ENCODE measurements at regions not wholly inside any gene's neighbourhood (a gene's known extent, or its start where the extent isn't known, plus 50 kb on each side); places are given as distances from the start of the nearest gene placed in this dataset.

DNA sequence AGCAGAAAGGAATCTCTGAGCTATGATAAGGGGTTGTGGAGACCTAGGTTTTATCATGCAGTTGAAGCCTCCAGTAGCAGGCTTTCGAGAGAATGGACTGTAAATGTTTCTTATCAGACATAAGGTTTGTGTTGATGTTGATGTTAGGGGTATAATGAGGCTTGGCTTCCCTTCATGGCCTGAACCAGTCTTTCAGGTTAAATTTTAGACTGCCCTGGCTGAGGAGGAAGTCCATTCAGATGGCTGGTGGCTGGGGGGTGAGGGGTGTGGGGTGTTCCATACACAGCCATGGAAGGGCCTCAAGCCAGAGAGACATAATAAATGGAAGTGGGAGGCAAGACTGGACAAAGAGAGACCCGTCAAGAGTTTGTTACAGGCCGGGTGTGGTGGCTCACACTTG, 65.1 kb downstream of the IRF2BPL start:
- H3K27ac ChIP-seq, result no peak overlapping the region
- no peaks in the 10 kb centered on the region for H3K36me3 ChIP-seq
- intact Hi-C loops (cut with DNase I), result no loop called here
- TF ChIP-seq CTCF (IDR thresholded peaks at IDR 0.05), result no peak
- peaks cover 7 to 26% of the 10 kb centered on the region in 2 donors for H3K4me1 ChIP-seq
- H3K9me3 ChIP-seq, result no peaks in the 10 kb centered on the region
- H3K4me3 ChIP-seq, result no peak overlapping the region
- H3K27me3 ChIP-seq, result no peaks in the 10 kb centered on the region
- no peak for DNase-seq (ENCODE audit: low spot score in 2 of 2)

DNA sequence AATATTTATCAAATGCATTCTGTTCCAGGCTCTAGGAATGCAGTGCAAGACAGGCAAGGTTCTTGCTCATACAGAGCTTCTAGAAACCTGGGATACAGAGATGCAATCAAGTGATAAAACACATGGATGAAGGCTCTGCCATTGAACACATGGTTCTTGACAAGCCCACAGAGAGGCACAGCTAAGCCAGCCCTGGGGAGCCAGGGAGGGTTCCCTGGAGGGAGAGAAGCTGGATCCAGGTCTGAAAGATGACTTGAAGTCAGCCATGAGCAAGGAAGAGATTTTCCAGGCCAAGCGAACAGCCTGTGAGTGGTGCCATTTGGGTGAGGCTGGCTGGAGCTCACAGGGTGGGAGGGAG, 66.2 kb downstream of the IRF2BPL start:
- peak overlapping the region; percentile 5 to 58 for H3K4me3 ChIP-seq
- H3K27me3 ChIP-seq, result no peaks in the 10 kb centered on the region
- intact Hi-C loops (cut with DNase I), result loop anchor here (1.0 kb wide), 1 partner anchor 44 kb away; no protein-coding TSS in a partner anchor
- H3K4me1 ChIP-seq, result peaks cover 7 to 31% of the 10 kb centered on the region in 2 donors
- no peaks in the 10 kb centered on the region for H3K36me3 ChIP-seq
- no peak for TF ChIP-seq CTCF (IDR thresholded peaks at IDR 0.05)
- no peak for DNase-seq (ENCODE audit: low spot score in 2 of 2)
- no peaks in the 10 kb centered on the region for H3K9me3 ChIP-seq
- H3K27ac ChIP-seq, result peak overlapping the region; percentile 94 to 97

GRCh38 chr14:76961631-76962302, 66.7 kb downstream of the IRF2BPL start:
- H3K4me1 ChIP-seq, result peaks cover 11 to 36% of the 10 kb centered on the region in 2 donors
- peak; percentile 83 to 94 for DNase-seq (ENCODE audit: low spot score in 2 of 2)
- peak overlapping the region; percentile 5 to 58 for H3K4me3 ChIP-seq
- no peaks in the 10 kb centered on the region for H3K9me3 ChIP-seq
- H3K36me3 ChIP-seq, result no peaks in the 10 kb centered on the region
- intact Hi-C loops (cut with DNase I), result loop anchor here (1.0 kb wide), 1 partner anchor 43 kb away; no protein-coding TSS in a partner anchor
- no peak for TF ChIP-seq CTCF (IDR thresholded peaks at IDR 0.05)
- H3K27me3 ChIP-seq, result no peaks in the 10 kb centered on the region
- H3K27ac ChIP-seq, result peak overlapping the region; percentile 94 to 97

DNA sequence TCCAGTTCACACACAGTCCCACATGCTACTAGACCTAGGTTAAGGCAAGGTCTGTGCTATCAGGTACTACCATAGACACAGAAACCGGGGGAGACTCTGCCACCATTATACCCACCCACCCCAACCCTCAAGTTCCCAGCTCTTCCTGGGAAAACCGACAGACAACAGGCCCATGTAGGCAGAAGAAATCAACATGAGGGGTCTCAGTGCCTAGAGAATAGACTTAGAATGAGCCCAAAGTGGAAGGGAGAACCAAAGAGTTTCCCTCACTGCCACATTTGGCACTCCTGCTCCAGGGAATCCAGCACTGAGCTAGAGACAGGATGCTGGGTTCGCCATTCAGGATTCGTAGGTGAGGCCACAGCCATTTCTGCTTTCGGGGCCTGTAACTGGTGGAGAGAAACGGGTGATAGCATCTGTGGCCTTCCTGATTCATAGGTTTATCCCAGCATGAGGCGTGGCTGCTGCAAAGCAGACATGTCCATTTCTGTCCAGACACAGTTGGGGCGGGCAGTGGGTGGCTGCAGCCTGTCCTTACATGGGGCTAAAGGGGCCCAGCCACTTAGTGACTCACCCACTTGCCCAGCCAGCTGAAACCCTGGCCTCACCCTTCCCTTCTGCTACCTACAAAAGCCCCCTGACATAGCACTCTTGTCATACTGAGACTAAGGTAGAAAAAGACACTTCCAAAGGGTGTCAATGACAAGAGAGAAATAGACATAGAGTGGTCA, 69.4 kb downstream of the IRF2BPL start:
- no peak overlapping the region for H3K4me3 ChIP-seq
- peak; percentile 64 to 89 for DNase-seq (ENCODE audit: low spot score in 2 of 2)
- intact Hi-C loops (cut with DNase I), result loop anchor here (5.0 kb wide), 2 partner anchors 48 to 83 kb away; no protein-coding TSS in a partner anchor
- H3K27me3 ChIP-seq, result no peaks in the 10 kb centered on the region
- no peak for TF ChIP-seq CTCF (IDR thresholded peaks at IDR 0.05)
- H3K4me1 ChIP-seq, result peaks cover 14 to 51% of the 10 kb centered on the region in 2 donors
- H3K36me3 ChIP-seq, result no peaks in the 10 kb centered on the region
- no peaks in the 10 kb centered on the region for H3K9me3 ChIP-seq
- peak overlapping the region; percentile 94 to 97 for H3K27ac ChIP-seq

DNA sequence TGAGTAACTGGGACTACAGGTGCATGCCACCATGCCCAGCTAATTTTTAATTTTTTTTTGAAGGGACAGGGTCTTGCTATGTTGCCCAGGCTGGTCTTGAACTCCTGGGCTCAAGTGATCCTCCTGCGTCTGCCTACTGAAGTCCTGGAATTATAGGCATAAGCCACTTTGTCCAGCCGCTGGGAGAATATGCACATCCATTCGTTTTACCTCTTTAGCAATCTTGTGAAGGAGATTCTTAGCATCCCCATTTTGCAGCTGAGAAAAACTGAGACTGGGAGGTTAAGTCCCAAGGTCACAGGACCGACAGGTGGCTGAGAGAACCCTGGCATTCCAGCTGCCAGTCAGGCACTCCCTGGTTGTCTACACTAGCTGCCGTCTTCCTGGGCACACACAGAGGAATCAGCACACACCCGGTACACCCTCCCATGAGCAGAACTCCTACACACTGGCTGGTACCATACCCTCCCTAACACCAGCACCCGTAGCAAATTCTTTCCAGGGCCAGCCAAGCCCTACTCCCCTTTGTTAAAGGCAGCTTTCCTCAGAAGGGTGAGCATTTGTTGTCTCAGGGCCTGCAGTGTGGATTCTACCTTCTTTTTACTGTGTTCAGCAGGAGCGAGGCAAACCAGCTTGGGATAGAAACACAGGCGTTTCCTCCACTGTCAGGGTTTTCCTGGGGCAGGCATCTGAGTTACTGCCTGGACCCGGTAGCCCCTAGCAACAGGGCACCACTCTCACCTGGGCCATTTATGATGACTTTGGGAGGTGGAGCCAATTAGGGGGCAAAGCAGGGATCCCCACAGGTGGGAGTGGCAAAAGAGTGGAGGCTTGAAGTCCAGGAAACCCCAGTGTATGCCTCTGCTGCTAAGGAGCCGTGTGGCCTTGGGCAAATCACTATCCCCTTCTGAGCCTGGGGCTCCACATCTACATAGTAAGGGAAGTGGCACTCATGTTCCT, 70.2 kb downstream of the IRF2BPL start:
- Histone ChIP-seq H3K27ac (peak overlapping the region; percentile 94 to 97), H3K4me1 (peaks cover 14 to 58% of the 10 kb centered on the region in 2 donors), H3K27me3 (no peaks in the 10 kb centered on the region), H3K36me3 (no peaks in the 10 kb centered on the region), H3K4me3 (no peak overlapping the region), H3K9me3 (no peaks in the 10 kb centered on the region)
- TF ChIP-seq CTCF (IDR thresholded peaks at IDR 0.05), result no peak
- no peak for DNase-seq (ENCODE audit: low spot score in 2 of 2)
- intact Hi-C loops (cut with DNase I), result loop anchor here (5.0 kb wide), 2 partner anchors 49 to 84 kb away; no protein-coding TSS in a partner anchor
